K562 (cell line): ENCODE measurements at regions not wholly inside any gene's neighbourhood (a gene's known extent, or its start where the extent isn't known, plus 50 kb on each side); places are given as distances from the start of the nearest gene placed in this dataset.

Source experiments
- ELF2 ChIP-seq: fragments of 250-450 bp; sonication (Bioruptor Pico); IDR thresholded peaks from 2 replicates; pipeline ENCODE4 v1.5.0; 2021; ENCODE audit warnings: mild to moderate bottlenecking
- ESRRB ChIP-seq: fragments of 250-450 bp; sonication (Bioruptor Pico); IDR thresholded peaks from 2 replicates; pipeline ENCODE4 v1.5.0; 2020; ENCODE audit warnings: mild to moderate bottlenecking, moderate library complexity, borderline replicate concordance
- NR1H2 ChIP-seq: sonication (generic); formaldehyde crosslinking; IDR thresholded peaks from 2 replicates; pipeline ENCODE4 v1.4.0; 2020; ENCODE audit warnings: mild to moderate bottlenecking, missing genetic modification reagents
- ZNF165 ChIP-seq: fragments of 250-450 bp; sonication (Bioruptor Pico); IDR thresholded peaks from 2 replicates; pipeline ENCODE4 v1.4.0; 2020; ENCODE audit warnings: borderline replicate concordance
- TF ChIP-seq, protein P1 (sequence below): fragments of 250-450 bp; sonication (Bioruptor Pico); IDR thresholded peaks from 2 replicates; pipeline ENCODE4 v1.4.0; 2020
- TF ChIP-seq, protein P2 (sequence below): sonication (generic); formaldehyde crosslinking; IDR thresholded peaks from 2 replicates; pipeline ENCODE4 v1.8.1; 2022; ENCODE audit warnings: missing genetic modification reagents
- TF ChIP-seq, protein P3 (sequence below): fragments of 200-800 bp; sonication (Bioruptor generic); IDR thresholded peaks from 2 replicates; pipeline ENCODE4 v1.6.1; 2016; ENCODE audit warnings: missing genetic modification characterization, missing compliant biosample characterization
- TF ChIP-seq, protein P4 (sequence below): fragments of 250-450 bp; sonication (Bioruptor Pico); IDR thresholded peaks from 2 replicates; pipeline ENCODE4 v1.5.0; 2021; ENCODE audit warnings: mild to moderate bottlenecking, moderate library complexity

DNA sequence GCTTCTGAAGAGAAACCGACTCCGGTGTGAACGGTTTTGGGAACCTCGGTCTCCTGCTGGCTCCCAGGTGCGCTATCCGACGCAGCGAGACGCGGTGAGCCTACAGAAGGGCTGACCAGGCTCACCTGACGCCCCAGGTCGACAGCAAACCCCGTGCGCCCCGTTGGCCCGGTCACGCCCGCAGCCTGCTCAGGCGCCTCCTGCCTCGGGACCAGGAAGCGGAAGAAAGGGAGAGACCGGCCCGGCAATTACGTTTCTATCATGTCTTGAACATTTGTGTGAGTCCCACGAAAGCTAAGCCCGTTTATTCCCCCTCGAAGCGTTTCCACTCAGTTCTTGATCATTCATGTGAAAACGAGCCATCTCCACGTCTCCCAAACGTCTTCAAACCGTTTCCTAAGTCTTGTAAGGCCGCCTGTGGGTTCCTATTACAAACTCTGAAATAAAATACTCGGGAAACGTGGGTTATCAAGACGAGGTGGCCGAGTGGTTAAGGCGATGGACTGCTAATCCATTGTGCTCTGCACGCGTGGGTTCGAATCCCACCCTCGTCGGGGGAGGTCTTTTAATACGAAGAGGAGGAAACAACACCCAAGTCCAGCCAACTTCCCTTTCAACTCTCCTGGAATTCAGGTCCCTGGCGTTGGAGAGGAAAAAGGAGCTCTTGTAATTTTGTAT lies 150.5 kb upstream of the PRSS16 start (continued):
- TF ChIP-seq, protein P1, sequence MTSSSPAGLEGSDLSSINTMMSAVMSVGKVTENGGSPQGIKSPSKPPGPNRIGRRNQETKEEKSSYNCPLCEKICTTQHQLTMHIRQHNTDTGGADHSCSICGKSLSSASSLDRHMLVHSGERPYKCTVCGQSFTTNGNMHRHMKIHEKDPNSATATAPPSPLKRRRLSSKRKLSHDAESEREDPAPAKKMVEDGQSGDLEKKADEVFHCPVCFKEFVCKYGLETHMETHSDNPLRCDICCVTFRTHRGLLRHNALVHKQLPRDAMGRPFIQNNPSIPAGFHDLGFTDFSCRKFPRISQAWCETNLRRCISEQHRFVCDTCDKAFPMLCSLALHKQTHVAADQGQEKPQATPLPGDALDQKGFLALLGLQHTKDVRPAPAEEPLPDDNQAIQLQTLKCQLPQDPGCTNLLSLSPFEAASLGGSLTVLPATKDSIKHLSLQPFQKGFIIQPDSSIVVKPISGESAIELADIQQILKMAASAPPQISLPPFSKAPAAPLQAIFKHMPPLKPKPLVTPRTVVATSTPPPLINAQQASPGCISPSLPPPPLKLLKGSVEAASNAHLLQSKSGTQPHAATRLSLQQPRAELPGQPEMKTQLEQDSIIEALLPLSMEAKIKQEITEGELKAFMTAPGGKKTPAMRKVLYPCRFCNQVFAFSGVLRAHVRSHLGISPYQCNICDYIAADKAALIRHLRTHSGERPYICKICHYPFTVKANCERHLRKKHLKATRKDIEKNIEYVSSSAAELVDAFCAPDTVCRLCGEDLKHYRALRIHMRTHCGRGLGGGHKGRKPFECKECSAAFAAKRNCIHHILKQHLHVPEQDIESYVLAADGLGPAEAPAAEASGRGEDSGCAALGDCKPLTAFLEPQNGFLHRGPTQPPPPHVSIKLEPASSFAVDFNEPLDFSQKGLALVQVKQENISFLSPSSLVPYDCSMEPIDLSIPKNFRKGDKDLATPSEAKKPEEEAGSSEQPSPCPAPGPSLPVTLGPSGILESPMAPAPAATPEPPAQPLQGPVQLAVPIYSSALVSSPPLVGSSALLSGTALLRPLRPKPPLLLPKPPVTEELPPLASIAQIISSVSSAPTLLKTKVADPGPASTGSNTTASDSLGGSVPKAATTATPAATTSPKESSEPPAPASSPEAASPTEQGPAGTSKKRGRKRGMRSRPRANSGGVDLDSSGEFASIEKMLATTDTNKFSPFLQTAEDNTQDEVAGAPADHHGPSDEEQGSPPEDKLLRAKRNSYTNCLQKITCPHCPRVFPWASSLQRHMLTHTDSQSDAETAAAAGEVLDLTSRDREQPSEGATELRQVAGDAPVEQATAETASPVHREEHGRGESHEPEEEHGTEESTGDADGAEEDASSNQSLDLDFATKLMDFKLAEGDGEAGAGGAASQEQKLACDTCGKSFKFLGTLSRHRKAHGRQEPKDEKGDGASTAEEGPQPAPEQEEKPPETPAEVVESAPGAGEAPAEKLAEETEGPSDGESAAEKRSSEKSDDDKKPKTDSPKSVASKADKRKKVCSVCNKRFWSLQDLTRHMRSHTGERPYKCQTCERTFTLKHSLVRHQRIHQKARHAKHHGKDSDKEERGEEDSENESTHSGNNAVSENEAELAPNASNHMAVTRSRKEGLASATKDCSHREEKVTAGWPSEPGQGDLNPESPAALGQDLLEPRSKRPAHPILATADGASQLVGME (CRISPR knock-in tag), result no peak
- TF ChIP-seq, protein P2, sequence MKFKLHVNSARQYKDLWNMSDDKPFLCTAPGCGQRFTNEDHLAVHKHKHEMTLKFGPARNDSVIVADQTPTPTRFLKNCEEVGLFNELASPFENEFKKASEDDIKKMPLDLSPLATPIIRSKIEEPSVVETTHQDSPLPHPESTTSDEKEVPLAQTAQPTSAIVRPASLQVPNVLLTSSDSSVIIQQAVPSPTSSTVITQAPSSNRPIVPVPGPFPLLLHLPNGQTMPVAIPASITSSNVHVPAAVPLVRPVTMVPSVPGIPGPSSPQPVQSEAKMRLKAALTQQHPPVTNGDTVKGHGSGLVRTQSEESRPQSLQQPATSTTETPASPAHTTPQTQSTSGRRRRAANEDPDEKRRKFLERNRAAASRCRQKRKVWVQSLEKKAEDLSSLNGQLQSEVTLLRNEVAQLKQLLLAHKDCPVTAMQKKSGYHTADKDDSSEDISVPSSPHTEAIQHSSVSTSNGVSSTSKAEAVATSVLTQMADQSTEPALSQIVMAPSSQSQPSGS (CRISPR knock-in tag), result no peak
- TF ChIP-seq NR1H2 (CRISPR knock-in tag) (no peak), ELF2 (CRISPR knock-in tag) (no peak), ZNF165 (no peak), ESRRB (CRISPR knock-in tag) (no peak)
- TF ChIP-seq, protein P3, sequence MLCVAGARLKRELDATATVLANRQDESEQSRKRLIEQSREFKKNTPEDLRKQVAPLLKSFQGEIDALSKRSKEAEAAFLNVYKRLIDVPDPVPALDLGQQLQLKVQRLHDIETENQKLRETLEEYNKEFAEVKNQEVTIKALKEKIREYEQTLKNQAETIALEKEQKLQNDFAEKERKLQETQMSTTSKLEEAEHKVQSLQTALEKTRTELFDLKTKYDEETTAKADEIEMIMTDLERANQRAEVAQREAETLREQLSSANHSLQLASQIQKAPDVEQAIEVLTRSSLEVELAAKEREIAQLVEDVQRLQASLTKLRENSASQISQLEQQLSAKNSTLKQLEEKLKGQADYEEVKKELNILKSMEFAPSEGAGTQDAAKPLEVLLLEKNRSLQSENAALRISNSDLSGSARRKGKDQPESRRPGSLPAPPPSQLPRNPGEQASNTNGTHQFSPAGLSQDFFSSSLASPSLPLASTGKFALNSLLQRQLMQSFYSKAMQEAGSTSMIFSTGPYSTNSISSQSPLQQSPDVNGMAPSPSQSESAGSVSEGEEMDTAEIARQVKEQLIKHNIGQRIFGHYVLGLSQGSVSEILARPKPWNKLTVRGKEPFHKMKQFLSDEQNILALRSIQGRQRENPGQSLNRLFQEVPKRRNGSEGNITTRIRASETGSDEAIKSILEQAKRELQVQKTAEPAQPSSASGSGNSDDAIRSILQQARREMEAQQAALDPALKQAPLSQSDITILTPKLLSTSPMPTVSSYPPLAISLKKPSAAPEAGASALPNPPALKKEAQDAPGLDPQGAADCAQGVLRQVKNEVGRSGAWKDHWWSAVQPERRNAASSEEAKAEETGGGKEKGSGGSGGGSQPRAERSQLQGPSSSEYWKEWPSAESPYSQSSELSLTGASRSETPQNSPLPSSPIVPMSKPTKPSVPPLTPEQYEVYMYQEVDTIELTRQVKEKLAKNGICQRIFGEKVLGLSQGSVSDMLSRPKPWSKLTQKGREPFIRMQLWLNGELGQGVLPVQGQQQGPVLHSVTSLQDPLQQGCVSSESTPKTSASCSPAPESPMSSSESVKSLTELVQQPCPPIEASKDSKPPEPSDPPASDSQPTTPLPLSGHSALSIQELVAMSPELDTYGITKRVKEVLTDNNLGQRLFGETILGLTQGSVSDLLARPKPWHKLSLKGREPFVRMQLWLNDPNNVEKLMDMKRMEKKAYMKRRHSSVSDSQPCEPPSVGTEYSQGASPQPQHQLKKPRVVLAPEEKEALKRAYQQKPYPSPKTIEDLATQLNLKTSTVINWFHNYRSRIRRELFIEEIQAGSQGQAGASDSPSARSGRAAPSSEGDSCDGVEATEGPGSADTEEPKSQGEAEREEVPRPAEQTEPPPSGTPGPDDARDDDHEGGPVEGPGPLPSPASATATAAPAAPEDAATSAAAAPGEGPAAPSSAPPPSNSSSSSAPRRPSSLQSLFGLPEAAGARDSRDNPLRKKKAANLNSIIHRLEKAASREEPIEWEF (CRISPR knock-in tag), result no peak
- TF ChIP-seq, protein P4, sequence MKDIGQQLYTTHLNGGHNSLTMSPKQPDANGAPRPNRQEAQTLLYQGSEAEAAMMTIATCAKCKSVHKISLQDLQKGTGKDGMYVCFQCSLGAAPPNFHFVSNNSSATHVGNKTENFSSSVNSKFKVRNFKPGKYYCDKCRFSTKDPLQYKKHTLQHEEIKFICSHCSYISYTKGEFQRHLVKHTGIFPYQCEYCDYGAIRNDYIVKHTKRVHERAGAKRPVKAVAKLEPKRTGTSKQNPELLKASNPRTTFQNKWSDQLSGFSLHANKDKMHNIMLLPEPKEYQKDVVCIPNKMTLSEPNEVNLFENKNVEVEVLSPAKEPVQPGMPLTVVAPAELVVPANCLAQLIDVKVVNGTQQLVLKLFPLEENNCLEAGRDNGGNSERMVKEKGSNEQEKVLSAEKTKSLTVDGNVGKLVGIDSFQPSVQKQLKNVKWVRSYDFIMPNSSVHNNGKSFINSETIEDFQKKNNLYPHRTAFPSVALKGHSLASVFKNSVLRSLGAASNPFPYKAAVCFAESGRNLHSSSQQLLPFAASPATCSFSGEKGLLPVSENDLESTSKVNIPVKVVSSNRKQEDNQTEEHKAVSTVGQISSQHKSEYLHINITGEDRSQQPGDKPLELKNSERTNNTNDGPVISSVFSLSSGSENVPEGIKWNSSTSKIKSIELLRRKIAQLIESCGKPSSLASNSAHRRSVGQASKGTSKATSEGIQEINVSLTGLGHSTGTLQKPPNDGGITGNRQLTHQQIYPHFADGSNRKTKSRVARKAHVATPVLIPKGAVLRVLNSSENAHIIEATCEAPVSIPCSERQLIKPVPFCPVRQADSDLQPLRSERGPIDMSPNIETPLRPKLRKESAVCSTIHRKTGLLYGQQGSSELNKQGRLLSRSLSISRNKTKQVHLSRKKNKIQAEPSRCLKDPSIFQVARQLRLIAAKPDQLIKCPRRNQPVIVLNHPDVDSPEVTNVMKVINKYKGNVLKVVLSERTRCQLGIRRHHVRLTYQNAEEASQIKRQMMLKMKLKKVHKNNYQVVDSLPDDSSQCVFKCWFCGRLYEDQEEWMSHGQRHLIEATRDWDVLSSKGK (CRISPR knock-in tag), result no peak
